Daoy (cell line): ENCODE measurements at regions not wholly inside any gene's neighbourhood (a gene's known extent, or its start where the extent isn't known, plus 50 kb on each side); places are given as distances from the start of the nearest gene placed in this dataset.
A peak's percentile ranks its signal among the peaks of the same experiment; 100 is the strongest.
"Not testable (repeated sequence)": the region's sequence is repeated elsewhere in the genome, so short reads cannot be mapped to it uniquely, and the experiment has no call there.

Source experiments
- DNase-seq: peaks from one replicate; pipeline ENCODE4 v3.0.0-alpha.2; 2015; ENCODE audit warnings: low read depth

GRCh38 chr1:43042773-43043457, 84.2 kb upstream of the SLC2A1 start:
- no peak for DNase-seq

GRCh38 chr1:43042127-43042526, 83.5 kb upstream of the SLC2A1 start:
- DNase-seq: no peak

DNA sequence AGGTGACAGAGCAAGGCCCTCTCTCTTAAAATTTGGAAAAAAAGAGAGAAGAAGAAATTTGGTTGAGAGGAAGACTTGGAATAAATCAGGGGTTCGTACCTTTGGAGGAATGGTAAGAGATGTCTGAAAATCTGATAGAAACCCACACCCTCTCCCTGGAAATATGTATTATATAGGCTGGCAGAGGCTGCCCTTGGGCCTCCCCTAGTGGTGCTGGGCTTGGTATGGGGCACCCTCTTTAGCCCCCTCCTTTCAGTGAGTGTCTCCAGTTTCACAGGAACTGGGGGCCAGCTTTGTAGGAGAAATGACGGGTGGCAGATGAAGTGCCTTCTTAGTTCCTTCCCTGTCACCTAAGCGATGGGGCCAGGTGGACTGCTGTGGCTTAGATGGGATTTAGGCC, 82.9 kb upstream of the SLC2A1 start:
- DNase-seq: no peak

GRCh38 chr1:43039228-43040055, 80.8 kb upstream of the SLC2A1 start:
- no peak for DNase-seq

DNA sequence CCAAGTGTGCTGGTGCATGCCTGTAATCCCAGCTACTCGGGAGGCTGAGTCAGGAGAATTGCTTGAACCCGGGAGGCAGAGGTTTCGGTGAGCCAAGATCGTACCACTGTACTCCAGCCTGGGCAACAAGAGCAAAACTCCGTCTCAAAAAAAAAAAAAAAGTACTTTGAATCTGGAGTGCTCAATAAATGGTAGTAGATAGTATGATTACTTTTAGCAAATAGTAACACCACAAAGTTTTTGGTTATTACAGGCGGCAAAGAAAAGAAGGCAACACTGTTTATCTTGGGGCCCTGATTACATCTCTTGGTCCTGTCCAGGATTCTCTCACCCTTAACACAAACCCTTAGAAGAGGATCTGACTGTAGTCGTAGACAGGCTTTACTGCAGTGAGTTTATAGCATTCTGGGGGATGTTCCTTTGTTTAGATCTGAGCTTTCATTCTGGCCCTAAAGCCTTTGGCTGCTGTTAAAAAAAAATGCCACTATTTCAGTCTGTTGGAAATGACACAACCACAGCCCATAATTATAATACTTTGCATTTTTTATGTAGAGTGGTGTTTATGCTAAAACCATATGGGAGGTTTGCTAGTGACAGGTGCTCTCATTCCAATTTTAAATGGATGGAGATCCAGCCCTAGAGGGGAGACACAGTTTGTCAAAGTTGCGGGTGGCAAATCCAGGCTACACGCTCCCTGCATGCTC, 79.7 kb upstream of the SLC2A1 start:
- no peak for DNase-seq

GRCh38 chr1:43037466-43037865, 78.8 kb upstream of the SLC2A1 start:
- no peak for DNase-seq

- DNase-seq: no peak
Measured at GRCh38 chr1:43036932-43037331, 78.3 kb upstream of the SLC2A1 start.

DNA sequence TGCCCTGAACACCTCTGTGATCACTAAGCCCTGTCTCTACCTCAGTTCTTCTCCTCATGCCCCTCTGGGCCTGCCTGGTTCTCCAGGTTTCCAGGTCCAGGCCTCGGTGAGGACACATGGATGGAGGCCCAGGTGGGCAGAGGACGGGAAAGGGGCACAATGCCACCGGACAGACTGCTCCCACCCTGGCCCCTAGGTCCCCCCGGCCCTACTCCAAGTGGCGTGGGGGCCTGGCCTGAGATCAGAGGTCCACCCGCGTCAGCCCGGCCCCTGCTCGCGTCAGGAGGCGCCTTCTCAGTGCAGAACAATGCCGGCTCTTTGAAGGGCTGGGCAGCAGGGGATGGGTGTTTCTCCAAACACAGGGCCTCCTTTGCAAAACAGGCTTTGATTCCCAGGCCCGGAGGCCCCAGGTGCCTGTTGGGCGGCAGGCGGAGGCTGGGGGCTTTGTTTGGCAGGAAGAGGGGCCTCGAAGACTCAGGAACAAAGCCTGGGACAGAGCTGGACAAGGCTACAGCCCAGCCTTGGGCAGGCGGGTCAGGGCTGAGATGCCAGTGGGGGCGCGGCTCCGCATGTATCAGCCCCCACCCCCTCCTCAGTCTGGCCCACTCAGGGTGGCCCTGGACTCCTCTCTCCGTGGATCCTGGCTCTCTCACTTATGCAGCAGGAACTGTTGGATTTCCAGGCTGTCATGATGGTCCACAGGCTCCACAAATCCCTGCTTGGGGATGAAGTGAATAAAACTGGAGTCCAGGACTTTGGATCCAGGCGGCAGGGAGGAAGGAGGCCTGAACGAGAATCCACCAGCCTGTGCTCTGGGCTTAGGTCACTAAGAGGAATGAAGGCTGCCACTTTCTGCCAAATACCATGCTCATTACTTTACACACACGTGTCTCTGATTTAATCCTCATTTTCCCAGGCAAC, 77.4 kb upstream of the SLC2A1 start:
- DNase-seq: no peak

- DNase-seq: no peak
Measured at GRCh38 chr1:43034778-43035177, 76.1 kb upstream of the SLC2A1 start.

- no peak for DNase-seq
Measured at GRCh38 chr1:43034195-43034658, 75.6 kb upstream of the SLC2A1 start.

DNA sequence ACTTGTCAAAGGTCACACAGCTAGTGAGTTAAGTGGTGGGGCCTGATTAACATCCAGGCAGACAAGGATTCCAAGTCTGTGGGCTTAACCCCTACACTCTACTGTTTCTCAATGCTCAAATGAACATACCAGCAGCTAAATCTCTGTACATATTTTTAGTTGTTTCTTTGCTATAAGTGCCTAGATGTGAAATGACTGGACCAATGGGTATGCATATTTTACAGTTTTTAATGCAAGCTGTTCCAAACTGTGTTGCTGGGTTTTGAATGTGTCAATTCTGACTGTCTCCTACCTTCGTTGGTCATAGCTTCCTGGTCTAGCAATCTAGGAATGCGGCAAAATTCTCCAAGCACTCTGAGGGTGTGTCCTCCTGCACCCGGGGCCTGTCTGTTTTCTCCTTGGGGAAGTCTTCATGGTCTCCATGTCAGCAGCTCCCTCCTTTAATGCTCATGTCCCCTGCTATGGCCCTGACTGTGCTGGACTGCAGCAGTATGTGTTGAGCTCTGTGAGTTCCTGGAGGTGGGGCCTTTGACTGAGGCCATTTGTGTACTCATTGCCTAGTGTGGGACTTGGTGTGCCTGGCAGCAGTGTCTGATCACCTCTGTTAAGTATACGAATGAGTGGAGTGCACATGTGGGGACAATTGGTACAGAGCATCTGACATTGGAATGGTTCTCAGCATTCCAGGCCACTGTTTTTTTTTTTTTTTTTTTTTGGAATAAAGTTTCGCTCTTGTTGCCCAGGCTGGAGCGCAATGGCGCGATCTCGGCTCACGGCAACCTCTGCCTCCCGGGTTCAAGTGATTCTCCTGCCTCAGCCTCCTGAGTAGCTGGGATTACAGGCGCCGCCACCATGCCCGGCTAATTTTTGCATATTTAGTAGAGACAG, 72.9 kb upstream of the SLC2A1 start:
- DNase-seq: no peak

DNA sequence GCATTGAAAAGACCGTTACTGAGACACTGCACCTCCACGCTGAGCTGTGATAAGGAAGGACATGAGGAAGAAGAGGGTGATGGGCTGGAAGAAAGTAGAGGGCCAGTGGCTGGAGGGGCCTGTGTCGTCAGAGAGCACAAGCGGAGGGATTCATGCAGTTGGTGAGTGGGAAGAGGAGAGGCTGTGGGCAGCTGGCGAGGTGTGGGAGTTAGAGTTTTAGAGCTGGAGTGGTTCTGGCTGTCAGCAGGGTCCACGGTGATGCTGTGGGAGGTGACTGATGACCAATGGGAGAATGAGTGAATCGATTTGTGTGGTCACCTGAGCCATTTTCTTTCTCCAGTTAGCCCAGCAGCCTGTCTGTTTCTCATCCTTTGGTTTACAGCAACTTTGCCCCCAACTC, 66.2 kb upstream of the SLC2A1 start:
- no peak for DNase-seq

DNA sequence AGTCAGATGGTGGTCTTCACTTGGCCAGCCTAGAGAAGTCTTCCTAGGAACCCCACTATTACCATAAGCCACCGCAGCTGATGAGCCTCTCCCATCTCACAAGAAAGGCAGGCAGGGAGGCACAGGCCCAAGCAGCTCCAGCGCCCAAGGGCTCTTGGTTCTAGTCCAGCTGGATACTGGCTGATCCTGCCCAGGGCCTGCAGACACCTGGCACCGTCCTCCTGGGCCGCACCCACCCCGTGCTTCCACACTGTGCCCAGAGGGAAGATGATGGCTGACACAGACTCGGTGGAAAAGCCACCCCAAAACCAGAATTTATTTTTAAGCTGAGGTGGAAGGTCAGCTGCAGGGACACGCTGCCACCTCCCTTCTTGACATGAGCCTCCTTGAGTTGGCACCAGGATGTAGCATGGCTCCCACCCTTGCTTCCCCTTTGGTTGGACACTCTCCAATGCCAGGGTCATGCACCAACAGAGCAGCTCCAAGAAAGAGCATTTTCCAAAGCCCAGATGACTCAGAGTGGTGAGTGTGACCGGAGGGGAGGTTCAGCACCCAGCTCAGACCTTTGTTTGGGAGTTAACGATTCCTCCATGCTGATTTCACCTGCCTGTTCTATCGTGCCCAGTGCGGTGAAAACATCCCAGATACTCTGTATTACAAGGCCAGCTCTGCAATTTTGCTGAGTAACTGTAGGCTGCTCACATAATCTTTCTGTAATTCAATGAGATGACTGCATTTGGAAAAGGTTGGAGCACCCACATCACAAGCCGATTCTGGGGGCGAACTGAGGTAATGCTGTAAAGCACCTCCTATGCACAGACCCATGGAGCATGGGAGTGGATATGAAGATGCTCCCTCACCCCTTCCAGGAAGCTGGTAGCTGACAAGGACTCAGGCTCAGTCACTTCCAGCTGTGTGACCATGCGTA, 63.1 kb upstream of the SLC2A1 start:
- DNase-seq: peak; percentile 20

GRCh38 chr1:43019226-43019625, 60.6 kb upstream of the SLC2A1 start:
- no peak for DNase-seq

DNA sequence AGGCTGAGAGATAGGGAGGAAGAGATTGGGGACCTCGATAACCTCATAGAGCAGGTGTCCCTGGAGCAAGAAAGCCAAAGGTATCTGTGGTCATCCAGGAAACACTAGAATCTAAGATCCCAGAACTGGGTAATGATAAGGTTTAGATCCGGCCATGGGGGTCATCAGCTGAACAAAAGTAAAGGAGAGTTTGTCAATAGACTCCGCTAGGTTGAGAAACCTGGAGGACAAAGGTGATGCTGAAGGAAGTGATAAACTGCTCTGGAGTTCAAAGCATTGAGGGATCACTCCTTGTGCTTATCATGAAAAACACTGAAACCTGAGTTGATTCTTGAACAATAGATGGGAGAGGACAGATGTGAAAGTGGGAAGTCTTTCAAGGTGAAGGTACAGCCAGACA, 59.5 kb upstream of the SLC2A1 start:
- DNase-seq: no peak

DNA sequence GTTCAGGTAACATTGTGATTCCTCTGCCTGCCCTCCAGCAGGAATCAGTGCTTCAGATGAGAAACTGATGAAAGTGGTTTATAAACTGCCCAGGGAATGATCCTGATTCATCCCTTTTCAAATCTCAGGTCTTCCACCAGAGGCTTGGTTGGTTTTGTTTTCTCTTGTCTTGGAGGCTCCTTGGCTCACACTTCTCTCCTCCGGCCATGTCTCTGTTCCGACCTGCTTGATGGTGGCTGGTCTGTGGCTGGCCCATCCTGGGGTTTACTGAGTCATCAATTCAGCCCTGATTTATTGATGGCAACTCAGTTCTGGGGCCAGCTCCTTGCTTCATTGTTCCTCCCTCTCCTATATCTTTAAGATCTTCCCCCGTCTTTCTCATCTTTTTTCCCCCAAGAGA, 56.6 kb upstream of the SLC2A1 start:
- DNase-seq: no peak

DNA sequence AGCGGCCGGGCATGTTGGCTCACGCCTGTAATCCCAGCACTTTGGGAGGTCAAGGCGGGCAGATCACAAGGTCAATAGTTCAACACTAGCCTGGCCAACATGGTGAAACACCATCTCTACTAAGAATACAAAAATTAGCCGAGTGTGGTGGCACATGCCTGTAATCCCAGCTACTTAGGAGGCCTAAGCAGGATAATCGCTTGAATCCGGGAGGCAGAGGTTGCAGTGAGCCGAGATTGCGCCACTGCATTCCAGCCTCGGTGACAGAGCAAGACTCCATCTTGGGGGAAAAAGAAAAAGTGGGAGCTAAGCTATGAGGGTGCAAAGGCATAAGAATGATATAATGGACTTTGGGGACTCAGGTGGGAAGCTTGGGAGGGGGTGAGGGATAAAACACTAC, 55.9 kb upstream of the SLC2A1 start:
- not testable (repeated sequence) for DNase-seq

DNA sequence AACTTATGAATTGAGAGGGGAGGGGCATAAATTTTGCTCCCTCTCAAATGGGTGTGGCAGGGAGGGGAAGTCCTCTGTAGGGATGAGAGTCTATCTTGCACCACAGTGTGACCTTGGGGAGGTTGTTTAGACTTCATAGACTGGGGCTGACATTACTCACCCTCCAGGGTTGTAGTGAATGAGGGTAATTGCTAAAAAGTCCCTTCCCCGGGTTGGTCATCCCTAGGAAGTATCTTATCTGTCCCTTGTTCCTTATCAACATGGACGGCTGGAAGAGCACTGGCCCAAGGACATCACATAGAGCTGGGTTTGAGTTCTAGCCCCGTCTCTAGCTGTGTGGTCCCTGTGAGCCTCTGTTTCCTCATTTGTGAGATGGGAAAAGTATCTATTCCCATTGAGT, 52.4 kb upstream of the SLC2A1 start:
- DNase-seq: no peak

DNA sequence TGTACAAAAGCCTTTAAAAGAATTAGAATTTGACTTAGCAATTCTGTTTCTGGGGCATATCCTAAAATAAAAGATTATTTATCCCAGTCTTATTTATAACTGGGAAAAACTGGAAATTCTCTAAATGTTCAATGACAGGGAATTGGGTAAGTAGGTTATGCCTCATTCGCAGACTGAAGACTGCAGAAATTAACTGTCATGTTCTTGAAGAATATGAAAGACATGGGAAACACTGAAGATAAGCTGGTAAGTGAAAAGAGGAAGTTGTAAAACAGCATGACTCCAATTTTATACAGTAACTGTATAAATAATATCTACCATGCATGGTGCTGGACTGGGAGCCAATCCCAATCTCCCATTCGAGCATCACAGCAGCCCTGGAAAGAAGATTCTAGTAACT, 50.6 kb upstream of the SLC2A1 start:
- DNase-seq: no peak
